HG03469 (cell line): ENCODE measurements at regions not wholly inside any gene's neighbourhood (a gene's known extent, or its start where the extent isn't known, plus 50 kb on each side); places are given as distances from the start of the nearest gene placed in this dataset.

Experiments used
- ATAC-seq: cut with Tn5 transposase; IDR thresholded peaks from one replicate; pipeline ENCODE4 v1.9.1; 2021; ENCODE audit warnings: mild to moderate bottlenecking, moderate library complexity, moderate number of reproducible peaks; ENCODE audit not compliant: unreplicated experiment

- no peak for ATAC-seq
These were observed 112.8 kb downstream of the LINC00237 start for GRCh38 chr20:20993372-20993771.

- ATAC-seq: no peak
These were observed 113.3 kb downstream of the LINC00237 start for GRCh38 chr20:20992686-20993360.

GRCh38 chr20:20992277-20992676, 113.9 kb downstream of the LINC00237 start:
- no peak for ATAC-seq

GRCh38 chr20:20989081-20989480, 117.1 kb downstream of the LINC00237 start:
- ATAC-seq: no peak

- no peak for ATAC-seq
These were observed 126.2 kb downstream of the LINC00237 start for GRCh38 chr20:20979934-20980333.

GRCh38 chr20:20977786-20978185, 128.4 kb downstream of the LINC00237 start:
- no peak for ATAC-seq

GRCh38 chr20:20972490-20972889, 133.7 kb downstream of the LINC00237 start:
- ATAC-seq: no peak

GRCh38 chr20:20971810-20972209, 134.3 kb downstream of the LINC00237 start:
- ATAC-seq: no peak

- ATAC-seq: no peak
These were observed 135.3 kb downstream of the LINC00237 start for GRCh38 chr20:20970841-20971240.

- no peak for ATAC-seq
These were observed 136.4 kb downstream of the LINC00237 start for GRCh38 chr20:20969701-20970280.

GRCh38 chr20:20967564-20968184, 138.5 kb downstream of the LINC00237 start:
- ATAC-seq: no peak

GRCh38 chr20:20966171-20966570, 140.0 kb downstream of the LINC00237 start:
- ATAC-seq: no peak

- ATAC-seq: no peak
These were observed 147.0 kb downstream of the LINC00237 start for GRCh38 chr20:20959031-20959755.

GRCh38 chr20:20956513-20956931, 149.6 kb downstream of the LINC00237 start:
- no peak for ATAC-seq

- ATAC-seq: no peak
These were observed 150.3 kb downstream of the LINC00237 start for GRCh38 chr20:20955892-20956291.

GRCh38 chr20:20953738-20954618, 152.2 kb downstream of the LINC00237 start:
- no peak for ATAC-seq

GRCh38 chr20:20950620-20951019, 155.5 kb downstream of the LINC00237 start:
- no peak for ATAC-seq

GRCh38 chr20:20946122-20946759, 159.9 kb downstream of the LINC00237 start:
- no peak for ATAC-seq

- no peak for ATAC-seq
These were observed 164.7 kb downstream of the LINC00237 start for GRCh38 chr20:20941468-20941889.

- no peak for ATAC-seq
These were observed 167.2 kb downstream of the LINC00237 start for GRCh38 chr20:20939006-20939405.
